ENCODE measurements at regions not wholly inside any gene's neighbourhood (a gene's known extent, or its start where the extent isn't known, plus 50 kb on each side); places are given as distances from the start of the nearest gene placed in this dataset.

- no peak for TF ChIP-seq CTCF (IDR thresholded peaks at IDR 0.05)
- TF ChIP-seq POLR2AphosphoS5 (IDR thresholded peaks at IDR 0.05; ENCODE audit: low read depth, low read length), result no peak
These were observed 295.6 kb downstream of the NR2F1-AS1 start for GRCh38 chr5:93285461-93285860.
